ENCODE measurements at regions not wholly inside any gene's neighbourhood (a gene's known extent, or its start where the extent isn't known, plus 50 kb on each side); places are given as distances from the start of the nearest gene placed in this dataset.

GRCh38 chr21:43364261-43364510 is 62.7 kb downstream of the SIK1 start:
- 63% methylated on average over 4 of the region's 7 CpGs for WGBS (ENCODE audit: insufficient coverage, low coverage, low lambda C conversion rate, missing lambda C conversion rate)
- no peak for ATAC-seq
- Histone ChIP-seq H3K27me3 (no peaks in the 10 kb centered on the region), H3K9me3 (no peaks in the 10 kb centered on the region), H3K4me3 (no peak overlapping the region), H3K4me1 (no peaks in the 10 kb centered on the region), H3K27ac (no peak overlapping the region), H3K36me3 (no peaks in the 10 kb centered on the region)
- DNase-seq, result no peak
- TF ChIP-seq POLR2A (IDR thresholded peaks at IDR 0.05), result no peak
- TF ChIP-seq CTCF (IDR thresholded peaks at IDR 0.05), result no peak
- intact Hi-C loops (cut with DNase I), result no loop called here

- intact Hi-C loops (cut with DNase I), result no loop called here
- Histone ChIP-seq H3K27ac (no peak overlapping the region), H3K4me1 (no peaks in the 10 kb centered on the region), H3K4me3 (no peak overlapping the region), H3K9me3 (no peaks in the 10 kb centered on the region), H3K27me3 (no peaks in the 10 kb centered on the region), H3K36me3 (no peaks in the 10 kb centered on the region)
- ATAC-seq (no peak), DNase-seq (peak in 1 of 3 donors; percentile 22)
- TF ChIP-seq CTCF (IDR thresholded peaks at IDR 0.05), result no peak
- WGBS (ENCODE audit: insufficient coverage, low coverage, low lambda C conversion rate, missing lambda C conversion rate), result no CpG with 5 or more reads among the region's 24 CpGs
These were observed 63.2 kb downstream of the SIK1 start for GRCh38 chr21:43363506-43364260.

GRCh38 chr21:43362915-43363314 is 64.0 kb downstream of the SIK1 start:
- Histone ChIP-seq H3K36me3 (no peaks in the 10 kb centered on the region), H3K4me3 (no peak overlapping the region), H3K9me3 (no peaks in the 10 kb centered on the region), H3K27ac (peak overlapping the region; percentile 3 to 91 (median 78)), H3K27me3 (no peaks in the 10 kb centered on the region), H3K4me1 (no peaks in the 10 kb centered on the region)
- ATAC-seq (no peak), DNase-seq (peak in 1 of 3 donors; percentile 7)
- 93% methylated on average over 7 of the region's 13 CpGs for WGBS (ENCODE audit: insufficient coverage, low coverage, low lambda C conversion rate, missing lambda C conversion rate)
- intact Hi-C loops (cut with DNase I), result no loop called here
- TF ChIP-seq CTCF (IDR thresholded peaks at IDR 0.05), result no peak
- no peak for TF ChIP-seq POLR2A (IDR thresholded peaks at IDR 0.05)

- ATAC-seq (peak; percentile 69 to 82 (median 77)), DNase-seq (peak; percentile 68 to 81 (median 74))
- Histone ChIP-seq H3K36me3 (no peaks in the 10 kb centered on the region), H3K4me3 (no peak overlapping the region), H3K9me3 (no peaks in the 10 kb centered on the region), H3K27me3 (no peaks in the 10 kb centered on the region), H3K27ac (peak overlapping the region; percentile 78 to 91 (median 83)), H3K4me1 (no peaks in the 10 kb centered on the region)
- intact Hi-C loops (cut with DNase I), result no loop called here
- 38% methylated on average over 21 of the region's 35 CpGs for WGBS (ENCODE audit: insufficient coverage, low coverage, low lambda C conversion rate, missing lambda C conversion rate)
- TF ChIP-seq POLR2A (IDR thresholded peaks at IDR 0.05) (no peak), CTCF (IDR thresholded peaks at IDR 0.05) (no peak)
These were observed 64.6 kb downstream of the SIK1 start for GRCh38 chr21:43362321-43362791.
